LNCAP (cell line): ENCODE measurements at regions not wholly inside any gene's neighbourhood (a gene's known extent, or its start where the extent isn't known, plus 50 kb on each side); places are given as distances from the start of the nearest gene placed in this dataset.

ENCODE experiments used
- CTCF ChIP-seq: fragments of 450-650 bp; IDR thresholded peaks from 2 replicates; pipeline ENCODE4 v1.5.1; 2017; ENCODE audit warnings: mild to moderate bottlenecking

GRCh38 chr3:127520993-127521392, 69.5 kb downstream of the TPRA1 start:
- TF ChIP-seq CTCF, result no peak

GRCh38 chr3:127518456-127519081, 72.0 kb downstream of the TPRA1 start:
- no peak for TF ChIP-seq CTCF

GRCh38 chr3:127512256-127512655, 78.3 kb downstream of the TPRA1 start:
- no peak for TF ChIP-seq CTCF

- TF ChIP-seq CTCF, result no peak
Observed at GRCh38 chr3:127501177-127501576, 89.4 kb downstream of the TPRA1 start.

GRCh38 chr3:127497676-127498075, 92.9 kb downstream of the TPRA1 start:
- no peak for TF ChIP-seq CTCF

GRCh38 chr3:127497166-127497565, 93.4 kb downstream of the TPRA1 start:
- no peak for TF ChIP-seq CTCF

GRCh38 chr3:127495821-127496655, 94.5 kb downstream of the TPRA1 start:
- TF ChIP-seq CTCF, result no peak
